Activated CD8-positive, alpha-beta memory T cell treated with anti-CD3 and anti-CD28 coated beads, Interleukin-2, amount 10 ng/mL, durations not matched to agents 7 days and 5 days (primary cell): ENCODE measurements at regions not wholly inside any gene's neighbourhood (a gene's known extent, or its start where the extent isn't known, plus 50 kb on each side); places are given as distances from the start of the nearest gene placed in this dataset.

Source experiments
- ATAC-seq: fragments of 150-1000 bp; cut with Tn5 transposase; one replicate; pipeline ENCODE4 v1.10.0; 2021; ENCODE audit warnings: moderate library complexity
- CTCF ChIA-PET: fragments of 350-600 bp; sonication (Branson Sonifier 250); formaldehyde crosslinking; loops from one replicate; lab custom pipeline; 2021; ENCODE audit warnings: antibody characterized with exemption; lab: Charles Lee
- DNase-seq: peaks from one replicate; pipeline ENCODE4 v3.0.0-alpha.2; 2020
- H3K27ac Mint-ChIP-seq: one replicate; pipeline ENCODE4 v1.8.0; 2021; ENCODE audit warnings: mild to moderate bottlenecking, mixed read lengths
- H3K27me3 Mint-ChIP-seq: one replicate; pipeline ENCODE4 v1.8.0; 2021; ENCODE audit warnings: mixed read lengths
- H3K36me3 Mint-ChIP-seq: one replicate; pipeline ENCODE4 v1.8.0; 2021; ENCODE audit warnings: mild to moderate bottlenecking, mixed read lengths
- H3K4me1 Mint-ChIP-seq: one replicate; pipeline ENCODE4 v1.8.0; 2021; ENCODE audit warnings: mixed read lengths
- H3K4me3 Mint-ChIP-seq: one replicate; pipeline ENCODE4 v1.8.0; 2021; ENCODE audit warnings: mild to moderate bottlenecking, moderate library complexity, mixed read lengths
- H3K9me3 Mint-ChIP-seq: one replicate; pipeline ENCODE4 v1.8.0; 2022; ENCODE audit warnings: low read depth, mixed read lengths

GRCh38 chr22:27217154-27217553 lies 559.8 kb downstream of the MIAT start:
- CTCF ChIA-PET = no interaction called here
- ATAC-seq = no peak
- Mint-ChIP-seq H3K36me3 (no peaks in the 10 kb centered on the region), H3K4me3 (no peak overlapping the region), H3K4me1 (no peaks in the 10 kb centered on the region), H3K27ac (no peak overlapping the region), H3K27me3 (peaks cover 5% of the 10 kb centered on the region), H3K9me3 (no peaks in the 10 kb centered on the region)
- no peak for DNase-seq

- no peaks in the 10 kb centered on the region for H3K4me1 Mint-ChIP-seq
- no peaks in the 10 kb centered on the region for H3K9me3 Mint-ChIP-seq
- H3K4me3 Mint-ChIP-seq = no peak overlapping the region
- no peak overlapping the region for H3K27ac Mint-ChIP-seq
- CTCF ChIA-PET = no interaction called here
- H3K27me3 Mint-ChIP-seq = no peaks in the 10 kb centered on the region
- H3K36me3 Mint-ChIP-seq = no peaks in the 10 kb centered on the region
- no peak for ATAC-seq
- no peak for DNase-seq
These were observed 560.9 kb downstream of the MIAT start for GRCh38 chr22:27218012-27218920.

- no peaks in the 10 kb centered on the region for H3K27me3 Mint-ChIP-seq
- no peak overlapping the region for H3K27ac Mint-ChIP-seq
- DNase-seq (no peak), ATAC-seq (no peak)
- H3K36me3 Mint-ChIP-seq = no peaks in the 10 kb centered on the region
- CTCF ChIA-PET = no interaction called here
- H3K4me3 Mint-ChIP-seq = no peak overlapping the region
- H3K4me1 Mint-ChIP-seq = no peaks in the 10 kb centered on the region
- no peaks in the 10 kb centered on the region for H3K9me3 Mint-ChIP-seq
These were observed 561.6 kb downstream of the MIAT start for GRCh38 chr22:27219036-27219435.

- Mint-ChIP-seq H3K27me3 (no peaks in the 10 kb centered on the region), H3K36me3 (no peaks in the 10 kb centered on the region), H3K4me3 (no peak overlapping the region), H3K4me1 (no peaks in the 10 kb centered on the region), H3K27ac (no peak overlapping the region), H3K9me3 (no peaks in the 10 kb centered on the region)
- CTCF ChIA-PET = no interaction called here
- no peak for ATAC-seq
- DNase-seq = no peak
These were observed 563.0 kb downstream of the MIAT start for GRCh38 chr22:27220339-27220738.

GRCh38 chr22:27222178-27222577 lies 564.8 kb downstream of the MIAT start:
- Mint-ChIP-seq H3K27me3 (no peaks in the 10 kb centered on the region), H3K4me3 (no peak overlapping the region), H3K27ac (no peak overlapping the region), H3K36me3 (no peaks in the 10 kb centered on the region), H3K9me3 (no peaks in the 10 kb centered on the region), H3K4me1 (no peaks in the 10 kb centered on the region)
- DNase-seq (no peak), ATAC-seq (no peak)
- CTCF ChIA-PET = no interaction called here

GRCh38 chr22:27223317-27224177 lies 566.2 kb downstream of the MIAT start:
- DNase-seq (no peak), ATAC-seq (no peak)
- no peaks in the 10 kb centered on the region for H3K27me3 Mint-ChIP-seq
- H3K27ac Mint-ChIP-seq = no peak overlapping the region
- H3K36me3 Mint-ChIP-seq = no peaks in the 10 kb centered on the region
- H3K4me1 Mint-ChIP-seq = no peaks in the 10 kb centered on the region
- H3K9me3 Mint-ChIP-seq = no peaks in the 10 kb centered on the region
- no peak overlapping the region for H3K4me3 Mint-ChIP-seq
- CTCF ChIA-PET = no interaction called here

- no peak for DNase-seq
- Mint-ChIP-seq H3K4me3 (no peak overlapping the region), H3K36me3 (no peaks in the 10 kb centered on the region)
These were observed 567.3 kb downstream of the MIAT start for GRCh38 chr22:27224485-27225374.

GRCh38 chr22:27226666-27227065 lies 569.3 kb downstream of the MIAT start:
- H3K27ac Mint-ChIP-seq = no peak overlapping the region
- no peaks in the 10 kb centered on the region for H3K36me3 Mint-ChIP-seq
- ATAC-seq (no peak), DNase-seq (no peak)
- H3K9me3 Mint-ChIP-seq = no peaks in the 10 kb centered on the region
- H3K27me3 Mint-ChIP-seq = no peaks in the 10 kb centered on the region
- no peaks in the 10 kb centered on the region for H3K4me1 Mint-ChIP-seq
- no peak overlapping the region for H3K4me3 Mint-ChIP-seq
- CTCF ChIA-PET = no interaction called here

More at GRCh38 chr22:27224485-27225374, 567.3 kb downstream of the MIAT start:
- CTCF ChIA-PET = no interaction called here
- H3K27me3 Mint-ChIP-seq = no peaks in the 10 kb centered on the region
- H3K9me3 Mint-ChIP-seq = no peaks in the 10 kb centered on the region
- no peak for ATAC-seq
- no peaks in the 10 kb centered on the region for H3K4me1 Mint-ChIP-seq
- no peak overlapping the region for H3K27ac Mint-ChIP-seq

- ATAC-seq = no peak
- no peaks in the 10 kb centered on the region for H3K9me3 Mint-ChIP-seq
These were observed 571.4 kb downstream of the MIAT start for GRCh38 chr22:27228771-27229170.

GRCh38 chr22:27230189-27230588 lies 571.4 kb downstream of the MN1 start:
- Mint-ChIP-seq H3K4me3 (no peak overlapping the region), H3K27me3 (no peaks in the 10 kb centered on the region), H3K27ac (no peak overlapping the region), H3K4me1 (no peaks in the 10 kb centered on the region), H3K36me3 (no peaks in the 10 kb centered on the region), H3K9me3 (no peaks in the 10 kb centered on the region)
- DNase-seq (no peak), ATAC-seq (no peak)
- CTCF ChIA-PET = no interaction called here

More at GRCh38 chr22:27228771-27229170, 571.4 kb downstream of the MIAT start:
- H3K4me3 Mint-ChIP-seq = no peak overlapping the region
- no peaks in the 10 kb centered on the region for H3K27me3 Mint-ChIP-seq
- no peaks in the 10 kb centered on the region for H3K4me1 Mint-ChIP-seq
- H3K27ac Mint-ChIP-seq = no peak overlapping the region
- CTCF ChIA-PET = no interaction called here
- DNase-seq = no peak
- H3K36me3 Mint-ChIP-seq = no peaks in the 10 kb centered on the region

- no peaks in the 10 kb centered on the region for H3K27me3 Mint-ChIP-seq
- no peaks in the 10 kb centered on the region for H3K36me3 Mint-ChIP-seq
These were observed 570.3 kb downstream of the MN1 start for GRCh38 chr22:27231266-27231665.

GRCh38 chr22:27232077-27232476 lies 569.5 kb downstream of the MN1 start:
- no peaks in the 10 kb centered on the region for H3K9me3 Mint-ChIP-seq

More at GRCh38 chr22:27231266-27231665, 570.3 kb downstream of the MN1 start:
- Mint-ChIP-seq H3K4me3 (no peak overlapping the region), H3K4me1 (no peaks in the 10 kb centered on the region), H3K27ac (no peak overlapping the region), H3K9me3 (no peaks in the 10 kb centered on the region)
- no peak for ATAC-seq
- DNase-seq = no peak
- CTCF ChIA-PET = no interaction called here

More at GRCh38 chr22:27232077-27232476, 569.5 kb downstream of the MN1 start:
- CTCF ChIA-PET = no interaction called here
- no peak overlapping the region for H3K4me3 Mint-ChIP-seq
- H3K27ac Mint-ChIP-seq = no peak overlapping the region
- no peaks in the 10 kb centered on the region for H3K4me1 Mint-ChIP-seq
- ATAC-seq (no peak), DNase-seq (no peak)
- H3K27me3 Mint-ChIP-seq = no peaks in the 10 kb centered on the region
- no peaks in the 10 kb centered on the region for H3K36me3 Mint-ChIP-seq
